Fibroblast of skin of right quadriceps (primary cell): ENCODE measurements at regions not wholly inside any gene's neighbourhood (a gene's known extent, or its start where the extent isn't known, plus 50 kb on each side); places are given as distances from the start of the nearest gene placed in this dataset.

Experiments
- DNase-seq: peaks from one replicate; pipeline ENCODE4 v3.0.0-alpha.2; 2013

- DNase-seq = no peak
These were observed 730.6 kb upstream of the NRSN1 start for GRCh38 chr6:23395381-23395780.

- no peak for DNase-seq
These were observed 729.1 kb upstream of the NRSN1 start for GRCh38 chr6:23396949-23397348.

GRCh38 chr6:23403460-23403859, 722.6 kb upstream of the NRSN1 start:
- DNase-seq = no peak

GRCh38 chr6:23409531-23409930, 716.5 kb upstream of the NRSN1 start:
- no peak for DNase-seq

- no peak for DNase-seq
These were observed 715.6 kb upstream of the NRSN1 start for GRCh38 chr6:23410439-23410838.

GRCh38 chr6:23412770-23413169, 713.2 kb upstream of the NRSN1 start:
- peak; percentile 32 for DNase-seq

GRCh38 chr6:23413327-23414050, 712.5 kb upstream of the NRSN1 start:
- peak; percentile 70 for DNase-seq

- DNase-seq = peak; percentile 93
These were observed 712.0 kb upstream of the NRSN1 start for GRCh38 chr6:23414051-23414445.

GRCh38 chr6:23414922-23415321, 711.1 kb upstream of the NRSN1 start:
- no peak for DNase-seq

- DNase-seq = no peak
These were observed 710.1 kb upstream of the NRSN1 start for GRCh38 chr6:23415819-23416427.

GRCh38 chr6:23417133-23417532, 708.9 kb upstream of the NRSN1 start:
- DNase-seq = no peak

- DNase-seq = no peak
These were observed 707.9 kb upstream of the NRSN1 start for GRCh38 chr6:23418095-23418494.

GRCh38 chr6:23419046-23419445, 707.0 kb upstream of the NRSN1 start:
- no peak for DNase-seq

GRCh38 chr6:23420659-23421350, 705.2 kb upstream of the NRSN1 start:
- DNase-seq = no peak

- no peak for DNase-seq
These were observed 701.4 kb upstream of the NRSN1 start for GRCh38 chr6:23424584-23424983.

GRCh38 chr6:23435126-23435525, 690.9 kb upstream of the NRSN1 start:
- DNase-seq = no peak

GRCh38 chr6:23435798-23436197, 690.2 kb upstream of the NRSN1 start:
- no peak for DNase-seq

GRCh38 chr6:23441808-23442461, 684.1 kb upstream of the NRSN1 start:
- DNase-seq = no peak

GRCh38 chr6:23445157-23445710, 680.8 kb upstream of the NRSN1 start:
- DNase-seq = peak; percentile 66

GRCh38 chr6:23446469-23446967, 679.5 kb upstream of the NRSN1 start:
- DNase-seq = peak; percentile 59

GRCh38 chr6:23447731-23448130, 678.3 kb upstream of the NRSN1 start:
- DNase-seq = no peak

- DNase-seq = no peak
These were observed 677.7 kb upstream of the NRSN1 start for GRCh38 chr6:23448281-23448680.
